GM23338 (cell line): ENCODE measurements at regions not wholly inside any gene's neighbourhood (a gene's known extent, or its start where the extent isn't known, plus 50 kb on each side); places are given as distances from the start of the nearest gene placed in this dataset.

ENCODE experiments used
- ATAC-seq: fragments of 200-7000 bp; cut with Tn5 transposase; 3 replicates; pipeline ENCODE4 v1.9.1; 2020
- DNase-seq: peaks from one replicate; pipeline ENCODE4 v3.0.0-alpha.2; 2015; ENCODE audit warnings: low spot score
- H2AFZ ChIP-seq: fragments of 200-600 bp; sonication (generic); 2 replicates; pipeline ENCODE4 v1.8.0; 2016; ENCODE audit warnings: antibody characterized with exemption, mild to moderate bottlenecking, moderate library complexity
- H3F3A ChIP-seq: fragments of 200-600 bp; sonication (generic); replicated peaks from 2 replicates; pipeline ENCODE4 v1.8.0; 2017; ENCODE audit warnings: antibody characterized with exemption, mixed run types, low read depth
- H3K27ac ChIP-seq: fragments of 200-600 bp; sonication (generic); 2 replicates; pipeline ENCODE4 v1.6.1; 2016; ENCODE audit warnings: low read depth
- H3K27me3 ChIP-seq: fragments of 200-600 bp; sonication (generic); 2 replicates; pipeline ENCODE4 v1.8.0; 2016; ENCODE audit warnings: mild to moderate bottlenecking, mixed run types, moderate library complexity; ENCODE audit not compliant: insufficient read depth
- H3K36me3 ChIP-seq: fragments of 200-600 bp; sonication (generic); 2 replicates; pipeline ENCODE4 v1.8.0; 2016; ENCODE audit warnings: mild to moderate bottlenecking; ENCODE audit not compliant: insufficient read depth
- H3K4me1 ChIP-seq: fragments of 200-600 bp; sonication (generic); 2 replicates; pipeline ENCODE4 v1.8.0; 2016; ENCODE audit warnings: mild to moderate bottlenecking, moderate library complexity; ENCODE audit not compliant: insufficient read depth
- H3K4me2 ChIP-seq: fragments of 200-600 bp; sonication (generic); 2 replicates; pipeline ENCODE4 v1.7.1; 2017; ENCODE audit warnings: mixed run types
- H3K4me3 ChIP-seq: fragments of 200-600 bp; sonication (generic); 2 replicates; pipeline ENCODE4 v1.6.1; 2016; ENCODE audit warnings: mixed run types
- H3K79me2 ChIP-seq: fragments of 200-600 bp; sonication (generic); replicated peaks from 2 replicates; pipeline ENCODE4 v1.8.0; 2017; ENCODE audit warnings: mild to moderate bottlenecking; ENCODE audit not compliant: insufficient read depth
- H3K9me2 ChIP-seq: fragments of 200-600 bp; sonication (generic); 2 replicates; pipeline ENCODE4 v1.8.0; 2017; ENCODE audit not compliant: insufficient read depth
- H4K20me1 ChIP-seq: fragments of 200-600 bp; sonication (generic); replicated peaks from 2 replicates; pipeline ENCODE4 v1.8.0; 2017; ENCODE audit warnings: mild to moderate bottlenecking; ENCODE audit not compliant: insufficient read depth
- H3K27ac Mint-ChIP-seq: 2 replicates; pipeline ENCODE4 v1.8.0; 2020; ENCODE audit warnings: inconsistent platforms, mild to moderate bottlenecking, moderate library complexity, mixed read lengths
- H3K27me3 Mint-ChIP-seq: 3 replicates; pipeline ENCODE4 v1.8.0; 2022; ENCODE audit warnings: low read depth, mild to moderate bottlenecking, moderate library complexity, mixed read lengths, inconsistent platforms; ENCODE audit not compliant: insufficient read depth, poor library complexity
- H3K36me3 Mint-ChIP-seq: 3 replicates; pipeline ENCODE4 v1.8.0; 2021; ENCODE audit warnings: low read depth, mild to moderate bottlenecking, inconsistent platforms, moderate library complexity, mixed read lengths
- H3K4me1 Mint-ChIP-seq: 3 replicates; pipeline ENCODE4 v1.8.0; 2020; ENCODE audit warnings: mild to moderate bottlenecking, inconsistent platforms, mixed read lengths
- H3K4me3 Mint-ChIP-seq: 3 replicates; pipeline ENCODE4 v1.8.0; 2021; ENCODE audit warnings: moderate library complexity, mild to moderate bottlenecking, inconsistent platforms, mixed read lengths
- H3K9me3 Mint-ChIP-seq: 3 replicates; pipeline ENCODE4 v1.8.0; 2020; ENCODE audit warnings: moderate library complexity, mild to moderate bottlenecking, inconsistent platforms, mixed read lengths
- CREB1 ChIP-seq: fragments of 250-450 bp; sonication (Bioruptor Pico); IDR thresholded peaks from 2 replicates; pipeline ENCODE4 v1.5.0; 2020; ENCODE audit warnings: low read depth, mild to moderate bottlenecking, moderate library complexity
- ETS1 ChIP-seq: IDR thresholded peaks from 2 replicates; pipeline ENCODE4 v1.6.1; 2016; ENCODE audit warnings: antibody characterized with exemption
- EZH2 ChIP-seq: fragments of 200-600 bp; sonication (generic); IDR thresholded peaks from one replicate; pipeline ENCODE4 v1.8.0; 2017; ENCODE audit warnings: antibody characterized with exemption, mild to moderate bottlenecking, low read depth; ENCODE audit not compliant: unreplicated experiment
- EZH2phosphoT487 ChIP-seq: fragments of 200-600 bp; sonication (generic); IDR thresholded peaks from one replicate; pipeline ENCODE4 v1.8.1; 2018; ENCODE audit warnings: antibody characterized with exemption; ENCODE audit not compliant: unreplicated experiment
- NANOG ChIP-seq: IDR thresholded peaks from 2 replicates; pipeline ENCODE4 v1.6.1; 2016; ENCODE audit warnings: antibody characterized with exemption, borderline replicate concordance
- POLR2AphosphoS5 ChIP-seq: IDR thresholded peaks from 2 replicates; pipeline ENCODE4 v1.6.1; 2016; ENCODE audit warnings: antibody characterized with exemption, low read depth
- STAT1 ChIP-seq: IDR thresholded peaks from one replicate; pipeline ENCODE4 v1.6.1; 2016; ENCODE audit warnings: antibody characterized with exemption; ENCODE audit not compliant: unreplicated experiment
- ZNF114 ChIP-seq: fragments of 250-450 bp; sonication (Bioruptor Pico); IDR thresholded peaks from 2 replicates; pipeline ENCODE4 v1.5.0; 2020; ENCODE audit warnings: mild to moderate bottlenecking, moderate library complexity
- ZNF462 ChIP-seq: fragments of 250-450 bp; sonication (Bioruptor Pico); IDR thresholded peaks from 2 replicates; pipeline ENCODE4 v1.5.0; 2020; ENCODE audit warnings: mild to moderate bottlenecking, moderate library complexity
- TF ChIP-seq, protein P1 (sequence below), 2 experiments: fragments of 200-600 bp in 1 of 2; sonication (generic) in 1 of 2; conservative IDR thresholded peaks; 2 replicates each; pipeline versions ENCODE4 v1.5.1 to v1.6.1; 2016 to 2017; ENCODE audit warnings: antibody characterized with exemption in 2 of 2, low read depth in 2 of 2, mild to moderate bottlenecking in 2 of 2, moderate library complexity in 1 of 2

- 0 out of 2 replicates have a peak overlapping the region, but pooled peaks have one; percentile 47 for H2AFZ ChIP-seq
Measured at GRCh38 chr1:13922466-13923110, 222.6 kb downstream of the PRDM2 start.

GRCh38 chr1:13926556-13926955 lies 226.6 kb downstream of the PRDM2 start:
- H3K27ac Mint-ChIP-seq: no peak overlapping the region
- Histone ChIP-seq H2AFZ (no peak overlapping the region), H3K27ac (no peak overlapping the region), H3K4me1 (no peaks in the 10 kb centered on the region), H3K36me3 (no peaks in the 10 kb centered on the region), H3K4me3 (no peak overlapping the region), H3F3A (no peaks in the 10 kb centered on the region), H3K79me2 (no peaks in the 10 kb centered on the region), H4K20me1 (no peaks in the 10 kb centered on the region), H3K4me2 (no peak overlapping the region), H3K27me3 (no peaks in the 10 kb centered on the region), H3K9me2 (peaks cover 4% of the 10 kb centered on the region; the same call in 1 of the 2 replicates)
- no peak overlapping the region for H3K4me3 Mint-ChIP-seq
- no peaks in the 10 kb centered on the region; the same call in 2 of the 3 replicates for H3K9me3 Mint-ChIP-seq
- peaks cover 3% of the 10 kb centered on the region; the same call in 1 of the 3 replicates for H3K4me1 Mint-ChIP-seq
- DNase-seq (no peak), ATAC-seq (no peak)
- no peaks in the 10 kb centered on the region for H3K36me3 Mint-ChIP-seq
- H3K27me3 Mint-ChIP-seq: peaks cover 5% of the 10 kb centered on the region
- TF ChIP-seq CREB1 (CRISPR knock-in tag) (no peak), EZH2 (no peak), NANOG (no peak), POLR2AphosphoS5 (no peak), EZH2phosphoT487 (no peak), ZNF114 (no peak), ZNF462 (CRISPR knock-in tag) (no peak), ETS1 (no peak)
- TF ChIP-seq, protein P1, sequence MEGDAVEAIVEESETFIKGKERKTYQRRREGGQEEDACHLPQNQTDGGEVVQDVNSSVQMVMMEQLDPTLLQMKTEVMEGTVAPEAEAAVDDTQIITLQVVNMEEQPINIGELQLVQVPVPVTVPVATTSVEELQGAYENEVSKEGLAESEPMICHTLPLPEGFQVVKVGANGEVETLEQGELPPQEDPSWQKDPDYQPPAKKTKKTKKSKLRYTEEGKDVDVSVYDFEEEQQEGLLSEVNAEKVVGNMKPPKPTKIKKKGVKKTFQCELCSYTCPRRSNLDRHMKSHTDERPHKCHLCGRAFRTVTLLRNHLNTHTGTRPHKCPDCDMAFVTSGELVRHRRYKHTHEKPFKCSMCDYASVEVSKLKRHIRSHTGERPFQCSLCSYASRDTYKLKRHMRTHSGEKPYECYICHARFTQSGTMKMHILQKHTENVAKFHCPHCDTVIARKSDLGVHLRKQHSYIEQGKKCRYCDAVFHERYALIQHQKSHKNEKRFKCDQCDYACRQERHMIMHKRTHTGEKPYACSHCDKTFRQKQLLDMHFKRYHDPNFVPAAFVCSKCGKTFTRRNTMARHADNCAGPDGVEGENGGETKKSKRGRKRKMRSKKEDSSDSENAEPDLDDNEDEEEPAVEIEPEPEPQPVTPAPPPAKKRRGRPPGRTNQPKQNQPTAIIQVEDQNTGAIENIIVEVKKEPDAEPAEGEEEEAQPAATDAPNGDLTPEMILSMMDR (conservative IDR thresholded peaks at IDR 0.05; ENCODE audit: low read depth in 2 of 2): no peak

More at GRCh38 chr1:13922466-13923110, 222.6 kb downstream of the PRDM2 start:
- Histone ChIP-seq H3K79me2 (no peaks in the 10 kb centered on the region), H3K4me1 (no peaks in the 10 kb centered on the region), H3K4me3 (no peak overlapping the region), H3K27me3 (no peaks in the 10 kb centered on the region), H3K36me3 (no peaks in the 10 kb centered on the region; the same call in 1 of the 2 replicates), H4K20me1 (no peaks in the 10 kb centered on the region), H3K27ac (no peak overlapping the region), H3F3A (no peaks in the 10 kb centered on the region), H3K4me2 (no peak overlapping the region), H3K9me2 (peaks cover 4% of the 10 kb centered on the region; the same call in 1 of the 2 replicates)
- Mint-ChIP-seq H3K4me3 (no peak overlapping the region), H3K27me3 (peaks cover 4% of the 10 kb centered on the region), H3K27ac (no peak overlapping the region), H3K9me3 (peaks cover 24% of the 10 kb centered on the region), H3K4me1 (no peaks in the 10 kb centered on the region), H3K36me3 (peaks cover 4% of the 10 kb centered on the region; the same call in 2 of the 3 replicates)
- no peak for TF ChIP-seq STAT1
- no peak for ATAC-seq
- DNase-seq: no peak
